Heart right ventricle (tissue), 16 donors: ENCODE measurements at regions not wholly inside any gene's neighbourhood (a gene's known extent, or its start where the extent isn't known, plus 50 kb on each side); places are given as distances from the start of the nearest gene placed in this dataset.

ENCODE experiments used
- ATAC-seq, 8 donors: fragments of 200-7000 bp; cut with Tn5 transposase; one replicate each; pipeline ENCODE4 v1.9.1; 2020; ENCODE audit warnings: mild to moderate bottlenecking in 8 of 8, moderate library complexity in 8 of 8, moderate number of reproducible peaks in 1 of 8
- DNase-seq, 2 donors: peaks; one replicate each; pipeline ENCODE4 v3.0.0-alpha.2; 2020
- H3K27ac ChIP-seq, 10 donors: fragments of 200-600 bp; sonication (generic) in 2 of 10; one replicate each; pipeline versions ENCODE4 v1.5.0 to v1.8.0; 2020 to 2022; ENCODE audit warnings: mild to moderate bottlenecking in 3 of 10
- H3K27me3 ChIP-seq, 7 donors: fragments of 200-600 bp; one replicate each; pipeline ENCODE4 v1.8.0; 2021 to 2022; ENCODE audit warnings: mild to moderate bottlenecking in 2 of 7
- H3K36me3 ChIP-seq, 9 donors: fragments of 200-600 bp; sonication (generic) in 1 of 9; one replicate each; pipeline versions ENCODE4 v1.5.0 to v1.8.0; 2020 to 2022; ENCODE audit warnings: mild to moderate bottlenecking in 2 of 9
- H3K4me1 ChIP-seq, 9 donors: fragments of 200-600 bp; sonication (generic) in 1 of 9; one replicate each; pipeline versions ENCODE4 v1.5.0 to v1.8.0; 2020 to 2022; ENCODE audit warnings: mild to moderate bottlenecking in 4 of 9
- H3K4me3 ChIP-seq, 10 donors: fragments of 200-600 bp; sonication (generic) in 2 of 10; one replicate each; pipeline versions ENCODE4 v1.5.0 to v1.8.0; 2020 to 2022; ENCODE audit warnings: mild to moderate bottlenecking in 7 of 10, moderate library complexity in 2 of 10
- H3K9me3 ChIP-seq, 11 donors: fragments of 200-600 bp in 10 of 11; sonication (generic) in 2 of 11; one replicate each; pipeline versions ENCODE4 v1.5.0 to v1.8.0; 2013 to 2022; ENCODE audit warnings: mild to moderate bottlenecking in 2 of 11, control low read depth in 1 of 11, moderate library complexity in 1 of 11
- WGBS, 2 donors: extraction: QIAGEN DNeasy Blood & Tissue Kit; methylation state at CpG; one replicate each; pipeline ENCODE4 v1.1.7; 2013; ENCODE audit warnings: inconsistent platforms in 1 of 2; 5-methylcytosine and 5-hydroxymethylcytosine counted together
- intact Hi-C, 10 donors: fragments of 100-400 bp; cut with DNase I; formaldehyde crosslinking; loops; one replicate each; pipeline versions ENCODE4 v1.11.1 to v1.14.2; 2022
- TF ChIP-seq, protein P1 (sequence below), 9 donors: fragments of 200-600 bp; sonication (generic) in 2 of 9; IDR thresholded peaks; one replicate each; pipeline versions ENCODE4 v1.5.0 to v1.8.0; 2021 to 2022; ENCODE audit warnings: antibody characterized with exemption in 9 of 9, mild to moderate bottlenecking in 5 of 9, moderate library complexity in 1 of 9
- donor health status: Arrhythmogenic right ventricular cardiomyopathy.
- donor health status: ischemic (EF 13 %, LVEDD 7.1; RV severe dilation, severe dysfunction).
- donor health status: healthy with polysubstance abuse.
- donor health status: DM: no; HTN: yes; CAD: no.
- donor health status: DM: no; HTN: no; CAD: no.
- donor health status: ischemic (EF 25% LVEDD 6.9; RV normal size, moderate dysfunction).
- donor health status: ischemic (EF 25% LVEDD 5.7; RV mildly dilated, moderate dysfunction).
- donor health status: healthy.
- donor health status: DM: yes; HTN: yes; CAD: no.
- donor health status: Ischemic cardiomyopathy.
- donor health status: ischemic (EF 35%, LVEDD 5.7; RV mildly dilated, moderate dysfunction).
- donor health status: nonischemic (EF 11% LVEDD 7.7; RV severe dilation, severe dysfunction).
- donor health status: DM: yes; HTN: yes; CAD: no.
- donor health status: PGD.
- donor health status: ischemic (EF 29% LVEDD 5.4; RV normal size, mild dysfunction).
- donor health status: nonischemic (EF 23%, LVEDD 6.1; RV moderate dilation, normal function).

DNA sequence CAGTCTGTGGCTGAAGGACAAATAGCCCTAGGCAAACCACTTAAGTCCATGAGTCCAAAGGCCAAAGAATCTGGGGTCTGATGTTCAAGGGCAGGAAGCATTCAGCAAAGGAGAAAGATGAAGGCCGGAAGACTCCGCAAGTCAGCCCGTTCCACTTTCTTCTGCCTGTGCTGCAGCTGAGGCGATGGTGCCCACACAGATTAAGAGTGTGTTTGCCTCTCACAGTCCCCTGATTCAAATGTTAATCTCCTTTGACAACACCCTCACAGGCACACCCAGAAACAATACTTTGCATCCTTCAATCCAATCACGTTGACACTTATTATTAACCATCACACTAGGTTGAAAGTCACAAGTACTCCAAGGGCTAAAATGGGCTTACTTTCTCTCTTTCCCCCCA lies 605.4 kb upstream of the GNPDA2 start:
- intact Hi-C loops = loop anchor here in 1 of 10 donors (5.0 kb wide), 1 partner anchor 405 kb away; no protein-coding TSS in a partner anchor
- Histone ChIP-seq H3K27me3 (no peaks in the 10 kb centered on the region), H3K4me1 (no peaks in the 10 kb centered on the region), H3K9me3 (peaks cover 0 to 2% (median 0%) of the 10 kb centered on the region in 11 donors), H3K36me3 (no peaks in the 10 kb centered on the region), H3K4me3 (no peak overlapping the region), H3K27ac (no peak overlapping the region)
- no peak for ATAC-seq
- no peak for DNase-seq
- TF ChIP-seq, protein P1, sequence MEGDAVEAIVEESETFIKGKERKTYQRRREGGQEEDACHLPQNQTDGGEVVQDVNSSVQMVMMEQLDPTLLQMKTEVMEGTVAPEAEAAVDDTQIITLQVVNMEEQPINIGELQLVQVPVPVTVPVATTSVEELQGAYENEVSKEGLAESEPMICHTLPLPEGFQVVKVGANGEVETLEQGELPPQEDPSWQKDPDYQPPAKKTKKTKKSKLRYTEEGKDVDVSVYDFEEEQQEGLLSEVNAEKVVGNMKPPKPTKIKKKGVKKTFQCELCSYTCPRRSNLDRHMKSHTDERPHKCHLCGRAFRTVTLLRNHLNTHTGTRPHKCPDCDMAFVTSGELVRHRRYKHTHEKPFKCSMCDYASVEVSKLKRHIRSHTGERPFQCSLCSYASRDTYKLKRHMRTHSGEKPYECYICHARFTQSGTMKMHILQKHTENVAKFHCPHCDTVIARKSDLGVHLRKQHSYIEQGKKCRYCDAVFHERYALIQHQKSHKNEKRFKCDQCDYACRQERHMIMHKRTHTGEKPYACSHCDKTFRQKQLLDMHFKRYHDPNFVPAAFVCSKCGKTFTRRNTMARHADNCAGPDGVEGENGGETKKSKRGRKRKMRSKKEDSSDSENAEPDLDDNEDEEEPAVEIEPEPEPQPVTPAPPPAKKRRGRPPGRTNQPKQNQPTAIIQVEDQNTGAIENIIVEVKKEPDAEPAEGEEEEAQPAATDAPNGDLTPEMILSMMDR (IDR thresholded peaks at IDR 0.05) = no peak
- WGBS, 2 donors = 82 to 85% methylated on average over 5 of the region's 5 CpGs

DNA sequence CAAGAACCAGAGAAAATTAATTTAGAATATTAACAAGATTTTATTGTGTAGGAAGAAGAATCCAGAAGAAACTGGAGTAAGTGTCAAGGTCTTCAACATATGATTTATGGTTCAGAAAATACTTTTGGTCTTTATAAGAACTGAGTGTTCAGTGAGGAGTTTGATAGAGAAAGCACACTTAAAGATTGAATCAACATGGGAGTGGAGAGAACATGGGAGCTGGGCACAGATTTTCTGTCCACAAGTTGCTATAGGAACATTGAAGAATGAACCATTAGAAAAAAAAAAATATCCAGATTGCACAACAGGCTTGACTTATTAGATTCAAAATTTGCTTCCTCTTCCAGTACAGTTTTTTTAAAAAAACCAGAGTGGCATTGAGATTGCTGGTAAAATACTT lies 601.2 kb upstream of the GNPDA2 start:
- ATAC-seq = no peak
- no peaks in the 10 kb centered on the region for H3K36me3 ChIP-seq
- H3K27me3 ChIP-seq = no peaks in the 10 kb centered on the region
- DNase-seq = no peak
- no peak overlapping the region for H3K4me3 ChIP-seq
- peaks cover 0 to 5% (median 0%) of the 10 kb centered on the region in 9 donors for H3K4me1 ChIP-seq
- peaks cover 0 to 4% (median 0%) of the 10 kb centered on the region in 11 donors for H3K9me3 ChIP-seq
- no peak overlapping the region for H3K27ac ChIP-seq
- intact Hi-C loops = loop anchor here in 1 of 10 donors (10.0 kb wide), 1 partner anchor 403 kb away; no protein-coding TSS in a partner anchor
- TF ChIP-seq, protein P1 (IDR thresholded peaks at IDR 0.05) = no peak

DNA sequence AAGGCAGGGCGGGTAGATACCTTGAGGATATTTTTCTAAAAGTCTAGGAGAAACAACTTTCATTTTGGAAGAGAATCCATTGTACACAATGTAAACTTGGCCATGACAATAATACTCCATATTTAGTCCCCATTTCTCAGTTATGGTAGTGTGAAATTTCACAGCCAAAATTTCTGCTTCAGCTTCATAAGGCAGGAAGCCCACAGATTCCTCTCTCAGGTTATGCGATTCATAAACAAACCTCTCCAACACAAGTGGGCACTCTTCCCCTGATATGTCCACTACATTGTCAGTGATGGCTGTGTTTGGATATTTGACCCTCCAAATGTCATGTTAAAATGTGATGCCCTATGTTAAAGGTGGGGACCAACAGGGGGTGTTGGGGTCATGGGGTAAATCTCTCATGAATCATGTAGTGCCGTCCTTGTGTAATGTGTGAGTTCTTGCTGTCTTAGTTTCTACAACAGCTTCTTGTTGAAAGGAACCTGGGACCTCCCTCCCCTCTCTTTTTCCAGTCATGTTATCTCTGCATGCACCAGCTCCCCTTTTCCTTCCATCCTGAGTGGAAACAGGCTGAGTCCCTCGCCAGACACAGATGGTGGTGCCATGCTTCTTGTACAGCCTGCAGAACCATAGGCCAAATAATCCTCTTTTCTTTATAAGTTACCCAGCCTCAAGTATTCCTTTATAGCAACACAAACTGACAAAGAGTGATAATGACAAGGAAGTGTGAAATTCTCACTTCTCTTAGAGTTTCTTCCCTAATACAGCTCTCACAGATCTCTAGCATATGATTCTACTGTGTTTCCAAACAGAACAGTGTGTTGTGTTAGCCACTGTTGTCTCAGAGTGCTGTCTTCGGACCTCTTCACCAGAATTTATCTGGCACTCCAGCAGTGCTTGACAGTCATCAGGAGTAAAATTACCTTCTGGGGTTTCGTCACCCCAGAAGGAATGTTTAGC lies 598.4 kb upstream of the GNPDA2 start:
- no peaks in the 10 kb centered on the region for H3K27me3 ChIP-seq
- H3K4me1 ChIP-seq = peaks cover 0 to 5% (median 0%) of the 10 kb centered on the region in 9 donors
- no peak overlapping the region for H3K27ac ChIP-seq
- TF ChIP-seq, protein P1 (IDR thresholded peaks at IDR 0.05) = no peak
- no peaks in the 10 kb centered on the region for H3K36me3 ChIP-seq
- intact Hi-C loops = loop anchor here in 2 of 10 donors (5.0 to 10.0 kb wide), 2 partner anchors 292 to 400 kb away; no protein-coding TSS in a partner anchor
- WGBS, 2 donors = 36 to 45% methylated on average over 6 of the region's 6 CpGs
- peaks cover 0 to 4% (median 0%) of the 10 kb centered on the region in 11 donors for H3K9me3 ChIP-seq
- ATAC-seq = peak in 7 of 8 donors; percentile 40 to 96 (median 78)
- no peak for DNase-seq
- H3K4me3 ChIP-seq = no peak overlapping the region

DNA sequence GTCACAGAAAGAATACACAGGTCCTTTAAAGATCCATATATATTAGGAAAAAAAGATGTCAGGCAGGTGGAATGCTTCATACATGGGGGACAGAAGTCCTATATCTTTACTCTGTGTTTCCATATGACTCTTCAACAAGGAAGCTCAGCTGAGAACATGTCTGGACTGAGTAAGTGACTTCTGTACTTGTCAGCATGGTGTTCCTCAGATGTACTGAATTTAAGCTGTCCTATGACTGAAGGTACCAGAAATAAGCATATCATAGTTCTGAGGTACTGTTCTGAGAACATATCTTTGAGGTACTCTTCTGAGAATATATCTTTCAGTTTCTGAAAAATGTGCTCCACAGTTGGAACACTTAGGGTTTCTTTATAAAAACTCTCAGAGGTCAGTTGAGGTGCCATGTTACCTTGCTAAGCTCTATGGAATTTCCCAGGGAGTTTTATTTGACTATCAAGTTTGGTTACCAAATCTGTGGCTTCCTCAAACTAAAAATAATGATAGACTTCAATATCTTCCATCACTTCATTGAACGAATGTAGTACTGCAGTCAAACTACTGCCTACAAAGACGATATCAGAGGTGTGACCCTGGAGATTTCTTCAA lies 597.2 kb upstream of the GNPDA2 start:
- Histone ChIP-seq H3K36me3 (no peaks in the 10 kb centered on the region), H3K27ac (no peak overlapping the region), H3K4me1 (peaks cover 0 to 5% (median 0%) of the 10 kb centered on the region in 9 donors), H3K4me3 (no peak overlapping the region), H3K27me3 (no peaks in the 10 kb centered on the region), H3K9me3 (peaks cover 0 to 4% (median 0%) of the 10 kb centered on the region in 11 donors)
- DNase-seq (no peak), ATAC-seq (no peak)
- TF ChIP-seq, protein P1 (IDR thresholded peaks at IDR 0.05) = no peak
- 55 to 59% methylated on average over 2 of the region's 2 CpGs for WGBS, 2 donors
- intact Hi-C loops = loop anchor here in 2 of 10 donors (5.0 to 10.0 kb wide), 2 partner anchors 291 to 399 kb away; no protein-coding TSS in a partner anchor
